Fibroblast of lung (primary cell): ENCODE measurements at regions not wholly inside any gene's neighbourhood (a gene's known extent, or its start where the extent isn't known, plus 50 kb on each side); places are given as distances from the start of the nearest gene placed in this dataset.

Experiments used
- DNase-seq, 2 donors: peaks; one replicate each; pipeline versions ENCODE4 v3.0.0 to v3.0.0-alpha.2; 2010; ENCODE audit warnings: low read depth in 2 of 2
- H2AFZ ChIP-seq: 2 replicates; pipeline ENCODE4 v1.5.1; 2012; ENCODE audit warnings: low read length, control low read depth, inconsistent platforms
- H3K27ac ChIP-seq: 2 replicates; pipeline ENCODE4 v1.5.1; 2011; ENCODE audit warnings: low read length, control low read depth; ENCODE audit not compliant: insufficient read depth
- H3K27me3 ChIP-seq: 2 replicates; pipeline ENCODE4 v1.5.1; 2011; ENCODE audit warnings: mild to moderate bottlenecking, low read length; ENCODE audit not compliant: control insufficient read depth, insufficient read depth
- H3K36me3 ChIP-seq: 2 replicates; pipeline ENCODE4 v1.5.1; 2011; ENCODE audit warnings: low read length; ENCODE audit not compliant: control insufficient read depth, insufficient read depth
- H3K4me1 ChIP-seq: 2 replicates; pipeline ENCODE4 v1.5.1; 2011; ENCODE audit warnings: low read length; ENCODE audit not compliant: control insufficient read depth, insufficient read depth; ENCODE audit errors: extremely low read depth
- H3K4me2 ChIP-seq: 2 replicates; pipeline ENCODE4 v1.5.1; 2011; ENCODE audit warnings: low read length, control low read depth; ENCODE audit not compliant: insufficient read depth; ENCODE audit errors: extremely low read depth
- H3K4me3 ChIP-seq, 4 experiments: fragments of 200-600 bp in 1 of 4; sonication (generic) in 1 of 4; replicated peaks in 1 of 4; 2 replicates each; pipeline ENCODE4 v1.5.1; 2011 to 2016; ENCODE audit warnings: low read length in 4 of 4, low read depth in 3 of 4, mild to moderate bottlenecking in 3 of 4, control low read depth in 2 of 4, inconsistent platforms in 1 of 4, mixed read lengths in 1 of 4; ENCODE audit not compliant: insufficient read depth in 1 of 4; ENCODE audit errors: control extremely low read depth in 1 of 4
- H3K79me2 ChIP-seq: 2 replicates; pipeline ENCODE4 v1.5.1; 2012; ENCODE audit warnings: mild to moderate bottlenecking, low read length, inconsistent platforms; ENCODE audit not compliant: control insufficient read depth, insufficient read depth
- H3K9ac ChIP-seq: 2 replicates; pipeline ENCODE4 v1.5.1; 2011; ENCODE audit warnings: mild to moderate bottlenecking, low read length, control low read depth; ENCODE audit not compliant: insufficient read depth
- H3K9me3 ChIP-seq: 2 replicates; pipeline ENCODE4 v1.5.1; 2012; ENCODE audit warnings: low read depth, low read length; ENCODE audit not compliant: control insufficient read depth, insufficient read depth
- H4K20me1 ChIP-seq: 2 replicates; pipeline ENCODE4 v1.5.1; 2011; ENCODE audit warnings: low read length; ENCODE audit not compliant: control insufficient read depth, insufficient read depth; ENCODE audit errors: extremely low read depth
- CTCF ChIP-seq, 2 donors: IDR thresholded peaks in 1 of 2; conservative IDR thresholded peaks in 1 of 2; 1 replicate in 1 of 2; 2 replicates in 1 of 2; pipeline ENCODE4 v1.5.1; 2011 to 2012; ENCODE audit warnings: low read length in 2 of 2, control low read depth in 1 of 2, inconsistent platforms in 1 of 2, low read depth in 1 of 2, mild to moderate bottlenecking in 1 of 2
- EZH2 ChIP-seq: IDR thresholded peaks from 2 replicates; pipeline ENCODE4 v1.5.1; 2012; ENCODE audit warnings: low read length, control low read depth, mild to moderate bottlenecking; ENCODE audit errors: missing control alignments

GRCh38 chr19:30107251-30107650, 165.2 kb downstream of the URI1 start:
- Histone ChIP-seq H3K27ac (no peak overlapping the region), H3K4me2 (no peak overlapping the region), H3K79me2 (no peaks in the 10 kb centered on the region), H3K4me1 (no peaks in the 10 kb centered on the region), H3K4me3 (no peak overlapping the region), H2AFZ (no peak overlapping the region), H4K20me1 (no peaks in the 10 kb centered on the region), H3K9me3 (no peaks in the 10 kb centered on the region), H3K9ac (no peak overlapping the region), H3K27me3 (no peaks in the 10 kb centered on the region), H3K36me3 (no peaks in the 10 kb centered on the region)
- no peak for DNase-seq
- TF ChIP-seq CTCF (conservative IDR thresholded peaks at IDR 0.05 in 1 of 2, IDR thresholded peaks at IDR 0.05 in 1 of 2; ENCODE audit: low read depth in 1 of 2, low read length in 2 of 2), result no peak
- TF ChIP-seq EZH2, result no peak

GRCh38 chr19:30109565-30109964, 167.5 kb downstream of the URI1 start:
- no peak overlapping the region for H3K4me2 ChIP-seq
- no peaks in the 10 kb centered on the region for H3K27me3 ChIP-seq
- H3K4me1 ChIP-seq, result no peaks in the 10 kb centered on the region
- no peaks in the 10 kb centered on the region for H3K36me3 ChIP-seq
- no peak overlapping the region for H3K9ac ChIP-seq
- no peak overlapping the region for H3K4me3 ChIP-seq
- H4K20me1 ChIP-seq, result no peaks in the 10 kb centered on the region
- no peak overlapping the region for H2AFZ ChIP-seq
- no peak overlapping the region for H3K27ac ChIP-seq
- DNase-seq, result no peak
- TF ChIP-seq EZH2 (no peak), CTCF (conservative IDR thresholded peaks at IDR 0.05 in 1 of 2, IDR thresholded peaks at IDR 0.05 in 1 of 2; ENCODE audit: low read depth in 1 of 2, low read length in 2 of 2) (no peak)
- H3K9me3 ChIP-seq, result no peaks in the 10 kb centered on the region
- H3K79me2 ChIP-seq, result no peaks in the 10 kb centered on the region

DNA sequence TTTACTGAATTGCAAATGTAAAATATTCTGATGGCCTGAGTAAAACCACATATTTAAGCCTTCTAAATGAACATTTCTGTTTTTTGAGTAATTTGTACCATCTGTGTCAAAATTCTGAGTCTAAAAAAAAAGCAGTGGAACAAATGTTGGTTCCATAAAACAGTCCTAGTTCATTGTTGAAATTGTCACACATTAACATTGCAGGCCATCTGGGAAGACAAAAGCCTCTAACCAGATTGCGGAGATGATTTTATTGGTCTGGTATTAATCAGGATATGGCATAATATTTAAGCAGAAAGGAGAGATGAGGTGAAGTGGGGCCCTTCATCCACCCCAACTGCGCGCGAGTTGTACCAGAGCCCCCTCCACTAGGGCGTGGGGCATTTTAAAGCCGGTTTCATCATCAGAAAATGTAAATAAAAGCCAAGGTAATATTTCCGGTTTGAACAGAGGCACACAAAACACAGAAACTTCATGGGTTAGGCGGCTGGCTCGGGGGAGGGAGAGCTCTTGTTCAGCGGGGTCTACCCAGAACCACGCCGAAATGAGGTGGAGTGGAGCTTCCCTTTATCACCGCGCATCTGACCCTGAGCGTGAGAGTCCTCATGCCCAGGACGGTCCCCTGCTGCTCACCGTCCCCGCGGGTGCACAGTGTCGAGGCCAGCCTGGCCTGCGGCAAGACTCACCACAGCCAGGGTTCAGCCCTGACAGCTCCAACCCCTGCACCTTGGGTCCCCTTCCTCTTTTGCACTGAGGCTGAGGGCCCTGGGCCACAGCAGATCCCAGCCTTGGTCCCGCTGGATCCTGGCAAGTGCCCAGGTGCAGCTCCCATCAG, 169.2 kb downstream of the URI1 start:
- Histone ChIP-seq H3K27ac (no peak overlapping the region), H3K9me3 (no peaks in the 10 kb centered on the region), H2AFZ (no peak overlapping the region), H4K20me1 (no peaks in the 10 kb centered on the region), H3K27me3 (no peaks in the 10 kb centered on the region), H3K4me1 (no peaks in the 10 kb centered on the region), H3K36me3 (no peaks in the 10 kb centered on the region), H3K4me2 (no peak overlapping the region), H3K4me3 (no peak overlapping the region), H3K9ac (no peak overlapping the region), H3K79me2 (no peaks in the 10 kb centered on the region)
- TF ChIP-seq CTCF (conservative IDR thresholded peaks at IDR 0.05 in 1 of 2, IDR thresholded peaks at IDR 0.05 in 1 of 2; ENCODE audit: low read depth in 1 of 2, low read length in 2 of 2), result no peak
- no peak for TF ChIP-seq EZH2
- no peak for DNase-seq
